IMR-90 (cell line): ENCODE measurements at regions not wholly inside any gene's neighbourhood (a gene's known extent, or its start where the extent isn't known, plus 50 kb on each side); places are given as distances from the start of the nearest gene placed in this dataset.
"Not testable (repeated sequence)": the region's sequence is repeated elsewhere in the genome, so short reads cannot be mapped to it uniquely, and the experiment has no call there.

Source experiments
- ATAC-seq: fragments of 200-7000 bp; cut with Tn5 transposase; 2 replicates; pipeline ENCODE4 v1.9.1; 2020; ENCODE audit warnings: low read depth, mild to moderate bottlenecking, moderate library complexity
- BruUV-seq: library from RNA; stranded (reverse); fragments of 400-500 nt; replicated peaks from 2 replicates; lab custom pipeline; 2021; lab: Mats Ljungman, UMichigan
- CTCF ChIA-PET: fragments of 300-600 bp; formaldehyde crosslinking; extraction: SDS; loops from one replicate; lab custom pipeline; 2021; ENCODE audit warnings: antibody characterized with exemption; lab: Yijun Ruan, JAX
- POLR2A ChIA-PET: fragments of 300-600 bp; sonication (Branson Sonifier 250); formaldehyde crosslinking; loops from one replicate; lab custom pipeline; 2022; ENCODE audit warnings: antibody characterized with exemption; ENCODE audit not compliant: unreplicated experiment; lab: Charles Lee
- DNase-seq: peaks from one replicate; pipeline ENCODE4 v3.0.0; 2013
- H2AFZ ChIP-seq: replicated peaks from 2 replicates; pipeline ENCODE3; 2013; ENCODE audit warnings: low read length, mild to moderate bottlenecking; ENCODE audit not compliant: poor library complexity
- H2AK5ac ChIP-seq: 2 replicates; pipeline ENCODE4 v1.6.1; 2013; ENCODE audit warnings: low read depth, low read length, inconsistent platforms
- H2AK9ac ChIP-seq: replicated peaks from 2 replicates; pipeline ENCODE3; 2013; ENCODE audit warnings: mild to moderate bottlenecking, low read depth, low read length, moderate library complexity; ENCODE audit not compliant: poor library complexity
- H2BK120ac ChIP-seq: 2 replicates; pipeline ENCODE4 v1.6.1; 2013; ENCODE audit warnings: low read depth, low read length, inconsistent platforms
- H2BK15ac ChIP-seq: 3 replicates; pipeline ENCODE4 v1.6.1; 2013; ENCODE audit warnings: low read depth, low read length, inconsistent platforms
- H2BK20ac ChIP-seq: 2 replicates; pipeline ENCODE4 v1.6.1; 2013; ENCODE audit warnings: low read depth, mild to moderate bottlenecking, inconsistent platforms, low read length, moderate library complexity
- H2BK5ac ChIP-seq: 2 replicates; pipeline ENCODE4 v1.6.1; 2013; ENCODE audit warnings: mild to moderate bottlenecking, low read depth, low read length, inconsistent platforms; ENCODE audit not compliant: poor library complexity, severe bottlenecking
- H3K14ac ChIP-seq: replicated peaks from 2 replicates; pipeline ENCODE4 v1.6.1; 2013; ENCODE audit warnings: low read depth, low read length, inconsistent platforms
- H3K18ac ChIP-seq: 2 replicates; pipeline ENCODE4 v1.6.1; 2013; ENCODE audit warnings: low read depth, low read length, control low read depth
- H3K23ac ChIP-seq: 2 replicates; pipeline ENCODE4 v1.6.1; 2013; ENCODE audit warnings: low read depth, low read length, inconsistent platforms
- H3K27ac ChIP-seq: 2 replicates; pipeline ENCODE4 v1.5.1; 2013; ENCODE audit warnings: mild to moderate bottlenecking, control low read depth, low read length; ENCODE audit not compliant: insufficient read depth
- H3K27me3 ChIP-seq: 2 replicates; pipeline ENCODE4 v1.6.1; 2013; ENCODE audit warnings: low read length; ENCODE audit not compliant: control insufficient read depth, insufficient read depth
- H3K36me3 ChIP-seq: 2 replicates; pipeline ENCODE4 v1.6.1; 2013; ENCODE audit warnings: low read length, mixed read lengths; ENCODE audit not compliant: control insufficient read depth, insufficient read depth
- H3K4ac ChIP-seq: 2 replicates; pipeline ENCODE4 v1.6.1; 2013; ENCODE audit warnings: low read depth, low read length, inconsistent platforms
- H3K4me1 ChIP-seq: 2 replicates; pipeline ENCODE4 v1.6.1; 2013; ENCODE audit warnings: low read length, mixed read lengths; ENCODE audit not compliant: control insufficient read depth, insufficient read depth
- H3K4me2 ChIP-seq: 2 replicates; pipeline ENCODE4 v1.6.1; 2013; ENCODE audit warnings: low read depth, mild to moderate bottlenecking, control low read depth, low read length, moderate library complexity
- H3K4me3 ChIP-seq: 2 replicates; pipeline ENCODE4 v1.5.1; 2013; ENCODE audit warnings: low read depth, mild to moderate bottlenecking, control low read depth, low read length, moderate library complexity; ENCODE audit not compliant: insufficient read depth
- H3K56ac ChIP-seq: 2 replicates; pipeline ENCODE4 v1.6.1; 2013; ENCODE audit warnings: low read length, inconsistent platforms; ENCODE audit not compliant: insufficient read depth; ENCODE audit errors: extremely low read depth
- H3K79me1 ChIP-seq, 2 experiments: 2 replicates each; pipeline ENCODE4 v1.6.1; 2013; ENCODE audit warnings: low read length in 2 of 2, inconsistent platforms in 1 of 2, low read depth in 1 of 2
- H3K9ac ChIP-seq: 2 replicates; pipeline ENCODE4 v1.6.1; 2013; ENCODE audit warnings: low read depth, low read length, control low read depth
- H3K9me1 ChIP-seq: 2 replicates; pipeline ENCODE4 v1.6.1; 2013; ENCODE audit warnings: low read length, inconsistent platforms; ENCODE audit not compliant: insufficient read depth
- H3K9me3 ChIP-seq: 2 replicates; pipeline ENCODE4 v1.6.1; 2013; ENCODE audit warnings: low read length; ENCODE audit not compliant: control insufficient read depth, insufficient read depth
- H4K20me1 ChIP-seq: 2 replicates; pipeline ENCODE4 v1.6.1; 2013; ENCODE audit warnings: low read length, inconsistent platforms; ENCODE audit not compliant: insufficient read depth
- H4K5ac ChIP-seq: 2 replicates; pipeline ENCODE4 v1.6.1; 2013; ENCODE audit warnings: mild to moderate bottlenecking, low read depth, low read length, control low read depth
- H4K8ac ChIP-seq, 2 experiments: 2 replicates each; pipeline ENCODE4 v1.6.1; 2013; ENCODE audit warnings: low read depth in 2 of 2, low read length in 2 of 2, control low read depth in 1 of 2, inconsistent platforms in 1 of 2
- H4K91ac ChIP-seq: 2 replicates; pipeline ENCODE4 v1.6.1; 2013; ENCODE audit warnings: low read depth, low read length, inconsistent platforms; ENCODE audit not compliant: insufficient read depth
- BHLHE40 ChIP-seq: fragments of 150-350 bp; IDR thresholded peaks from 2 replicates; pipeline ENCODE4 v1.6.1; 2016; ENCODE audit warnings: mild to moderate bottlenecking, low read depth, low read length
- CEBPB ChIP-seq: IDR thresholded peaks from 2 replicates; pipeline ENCODE4 v1.6.1; 2012; ENCODE audit warnings: low read depth, low read length, improper control_type of control experiment
- CTCF ChIP-seq: conservative IDR thresholded peaks from 2 replicates; pipeline ENCODE4 v1.5.1; 2012; ENCODE audit warnings: mild to moderate bottlenecking, low read depth, low read length, improper control_type of control experiment
- NFE2L2 ChIP-seq: fragments of 150-350 bp; IDR thresholded peaks from 2 replicates; pipeline ENCODE4 v1.6.1; 2016; ENCODE audit warnings: low read depth, mild to moderate bottlenecking, low read length
- RFX5 ChIP-seq: IDR thresholded peaks from 2 replicates; pipeline ENCODE4 v1.8.0; 2012; ENCODE audit warnings: low read depth, mild to moderate bottlenecking, low read length, moderate library complexity
- WGBS, 2 experiments: methylation state at CpG; one replicate each; pipeline versions ENCODE4 v1.1.5 to v1.1.7; 2013; ENCODE audit warnings: missing lambda C conversion rate in 2 of 2; ENCODE audit not compliant: insufficient read length in 1 of 2; ENCODE audit errors: extremely low coverage in 2 of 2; 5-methylcytosine and 5-hydroxymethylcytosine counted together
- dilution Hi-C: fragments of 300-500 bp; cut with HindIII; formaldehyde crosslinking; loops from one replicate; pipeline ENCODE4 v1.14.3; 2018; ENCODE audit warnings: low sequenced_read_pairs; ENCODE audit not compliant: unreplicated experiment
- in situ Hi-C: fragments of 300-500 bp; cut with MboI; formaldehyde crosslinking; loops from 3 replicates; pipeline ENCODE4 v1.14.3; 2019; ENCODE audit warnings: low sequenced_read_pairs, inconsistent platforms, mixed read lengths
- intact Hi-C: fragments of 100-400 bp; cut with micrococcal nuclease; formaldehyde crosslinking; loops from 2 replicates; pipeline ENCODE4 v1.10.0; 2022

- Histone ChIP-seq H2AK5ac (no peak overlapping the region), H2AFZ (no peak overlapping the region), H3K36me3 (no peaks in the 10 kb centered on the region), H3K9ac (no peak overlapping the region), H4K8ac (no peak overlapping the region), H3K79me1 (no peaks in the 10 kb centered on the region), H3K4me3 (no peak overlapping the region), H3K23ac (no peak overlapping the region), H3K27ac (no peak overlapping the region), H3K56ac (no peak overlapping the region), H3K18ac (no peak overlapping the region), H2BK120ac (no peak overlapping the region), H3K4me1 (no peaks in the 10 kb centered on the region), H3K4ac (no peak overlapping the region), H2BK15ac (no peak overlapping the region), H4K91ac (no peak overlapping the region), H3K14ac (no peak overlapping the region), H4K5ac (no peak overlapping the region), H2BK5ac (no peak overlapping the region), H2BK20ac (no peak overlapping the region), H3K27me3 (no peaks in the 10 kb centered on the region; the same call in 1 of the 2 replicates), H3K9me1 (no peaks in the 10 kb centered on the region), H4K20me1 (no peaks in the 10 kb centered on the region), H3K9me3 (peaks cover 15% of the 10 kb centered on the region), H2AK9ac (no peak overlapping the region), H3K4me2 (no peak overlapping the region)
- no CpG with 5 or more reads among the region's 2 CpGs for WGBS, 2 experiments
- dilution Hi-C loops (no loop called here), intact Hi-C loops (no loop called here), in situ Hi-C loops (no loop called here)
- no peak for ATAC-seq
- BruUV-seq, result no TSS peak
- no peak for DNase-seq
- no peak for TF ChIP-seq CTCF
- TF ChIP-seq NFE2L2, result no peak
- no peak for TF ChIP-seq CEBPB
- no peak for TF ChIP-seq BHLHE40
- TF ChIP-seq RFX5, result no peak
- POLR2A ChIA-PET, result no interaction called here
- CTCF ChIA-PET, result no interaction called here
Observed at GRCh38 chr10:123278445-123278844, 124.2 kb downstream of the BUB3 start.

DNA sequence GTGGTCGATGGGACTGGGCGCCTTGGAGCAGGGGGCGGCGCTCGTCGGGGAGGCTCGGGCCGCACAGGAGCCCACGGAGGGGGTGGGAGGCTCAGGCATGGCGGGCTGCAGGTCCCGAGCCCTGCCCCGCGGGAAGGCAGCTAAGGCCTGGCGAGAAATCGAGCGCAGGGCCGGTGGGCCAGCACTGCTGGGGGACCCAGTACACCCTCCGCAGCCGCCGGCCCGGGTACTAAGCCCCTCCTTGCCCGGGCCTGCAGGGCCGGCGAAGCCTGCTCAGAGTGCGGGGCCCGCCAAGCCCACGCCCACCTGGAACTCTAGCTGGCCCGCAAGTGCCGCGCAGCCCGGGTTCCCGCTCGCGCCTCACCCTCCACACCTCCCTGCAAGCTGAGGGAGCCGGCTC is 129.2 kb downstream of the BUB3 start:
- H3K9me1 ChIP-seq, DNase-seq, ATAC-seq, H3K23ac ChIP-seq, H4K8ac ChIP-seq, H2BK5ac ChIP-seq, H4K20me1 ChIP-seq, H2BK120ac ChIP-seq, H2AFZ ChIP-seq, POLR2A ChIA-PET, dilution Hi-C loops, H3K56ac ChIP-seq, CTCF ChIA-PET, H3K27ac ChIP-seq, H3K27me3 ChIP-seq, H3K4me2 ChIP-seq, H3K14ac ChIP-seq, H3K18ac ChIP-seq, H3K4ac ChIP-seq, H3K4me1 ChIP-seq, in situ Hi-C loops, H4K91ac ChIP-seq, H3K36me3 ChIP-seq, H2AK5ac ChIP-seq, H3K9ac ChIP-seq, H4K5ac ChIP-seq, intact Hi-C loops, H3K79me1 ChIP-seq, H2AK9ac ChIP-seq, H2BK15ac ChIP-seq, BruUV-seq, H2BK20ac ChIP-seq, H3K4me3 ChIP-seq: not testable (repeated sequence)
- peaks cover 16% of the 10 kb centered on the region for H3K9me3 ChIP-seq
- 95% methylated on average over 8 of the region's 35 CpGs; no CpG with 5 or more reads in 1 of the 2 experiments for WGBS, 2 experiments
